WTC11 (cell line): ENCODE measurements at regions not wholly inside any gene's neighbourhood (a gene's known extent, or its start where the extent isn't known, plus 50 kb on each side); places are given as distances from the start of the nearest gene placed in this dataset.

Source experiments
- ATAC-seq: fragments of 200-7000 bp; cut with Tn5 transposase; 2 replicates; pipeline ENCODE4 v1.10.0; 2021; ENCODE audit warnings: mild to moderate bottlenecking, moderate library complexity
- CTCF ChIA-PET: fragments of 300-600 bp; sonication (Branson Sonifier 250); formaldehyde crosslinking; loops from one replicate; lab custom pipeline; 2021; ENCODE audit warnings: antibody characterized with exemption; lab: Charles Lee
- POLR2A ChIA-PET: fragments of 350-600 bp; sonication (Branson Sonifier 250); formaldehyde crosslinking; loops from one replicate; lab custom pipeline; 2021; ENCODE audit warnings: antibody characterized with exemption; lab: Charles Lee
- DNase-seq: peaks from one replicate; pipeline ENCODE4 v3.0.0; 2021; ENCODE audit warnings: low spot score
- H3K27ac Mint-ChIP-seq: 2 replicates; pipeline ENCODE4 v1.8.0; 2021; ENCODE audit warnings: mixed read lengths
- H3K27me3 Mint-ChIP-seq: 2 replicates; pipeline ENCODE4 v1.8.0; 2021; ENCODE audit warnings: low read depth, mild to moderate bottlenecking, moderate library complexity, mixed read lengths
- H3K36me3 Mint-ChIP-seq: 2 replicates; pipeline ENCODE4 v1.8.0; 2021; ENCODE audit warnings: mixed read lengths
- H3K4me1 Mint-ChIP-seq: 2 replicates; pipeline ENCODE4 v1.8.0; 2022; ENCODE audit warnings: mixed read lengths
- H3K4me3 Mint-ChIP-seq: 2 replicates; pipeline ENCODE4 v1.8.0; 2021; ENCODE audit warnings: mild to moderate bottlenecking, moderate library complexity, mixed read lengths
- H3K9me3 Mint-ChIP-seq: 2 replicates; pipeline ENCODE4 v1.8.0; 2021; ENCODE audit warnings: mixed read lengths
- AR ChIP-seq: fragments of 250-450 bp; sonication (Bioruptor Pico); IDR thresholded peaks from 2 replicates; pipeline ENCODE4 v1.9.0; 2021; ENCODE audit warnings: mild to moderate bottlenecking
- ELF4 ChIP-seq: sonication (generic); formaldehyde crosslinking; IDR thresholded peaks from 2 replicates; pipeline ENCODE4 v1.8.1; 2022; ENCODE audit warnings: low read depth, mild to moderate bottlenecking, moderate library complexity, missing genetic modification reagents
- FOXP1 ChIP-seq: sonication (generic); formaldehyde crosslinking; IDR thresholded peaks from 2 replicates; pipeline ENCODE4 v1.8.0; 2022; ENCODE audit warnings: missing genetic modification reagents, mild to moderate bottlenecking, moderate library complexity, borderline replicate concordance
- GRHL2 ChIP-seq: fragments of 250-450 bp; sonication (Bioruptor Pico); IDR thresholded peaks from 2 replicates; pipeline ENCODE4 v1.8.0; 2022; ENCODE audit warnings: mild to moderate bottlenecking, moderate library complexity; ENCODE audit not compliant: insufficient replicate concordance, severe bottlenecking
- HMGA2 ChIP-seq: fragments of 250-450 bp; sonication (Bioruptor Pico); IDR thresholded peaks from 2 replicates; pipeline ENCODE4 v1.4.0; 2021; ENCODE audit warnings: mild to moderate bottlenecking, moderate library complexity
- HMGXB4 ChIP-seq: sonication (generic); formaldehyde crosslinking; IDR thresholded peaks from 2 replicates; pipeline ENCODE4 v1.8.1; 2023; ENCODE audit warnings: mild to moderate bottlenecking, moderate library complexity, missing genetic modification reagents
- MXD4 ChIP-seq: fragments of 250-450 bp; sonication (Bioruptor Pico); IDR thresholded peaks from 2 replicates; pipeline ENCODE4 v1.8.0; 2021; ENCODE audit warnings: mild to moderate bottlenecking, moderate library complexity, borderline replicate concordance
- NFE2L1 ChIP-seq: sonication (generic); formaldehyde crosslinking; IDR thresholded peaks from 2 replicates; pipeline ENCODE4 v1.8.1; 2023; ENCODE audit warnings: missing genetic modification reagents
- NFYB ChIP-seq: sonication (generic); formaldehyde crosslinking; conservative IDR thresholded peaks from 2 replicates; pipeline ENCODE4 v1.8.0; 2022; ENCODE audit warnings: low read depth, missing genetic modification reagents
- NR3C1 ChIP-seq: sonication (generic); formaldehyde crosslinking; conservative IDR thresholded peaks from 2 replicates; pipeline ENCODE4 v1.8.1; 2023; ENCODE audit warnings: low read depth, mild to moderate bottlenecking, missing genetic modification reagents
- PRRX2 ChIP-seq: fragments of 250-450 bp; sonication (Bioruptor Pico); IDR thresholded peaks from 2 replicates; pipeline ENCODE4 v1.8.0; 2021; ENCODE audit warnings: mild to moderate bottlenecking
- SMAD3 ChIP-seq: sonication (generic); formaldehyde crosslinking; IDR thresholded peaks from 2 replicates; pipeline ENCODE4 v1.8.0; 2022; ENCODE audit warnings: missing genetic modification reagents, mild to moderate bottlenecking, borderline replicate concordance
- SMAD4 ChIP-seq: sonication (generic); formaldehyde crosslinking; IDR thresholded peaks from 2 replicates; pipeline ENCODE4 v1.8.0; 2022; ENCODE audit warnings: mild to moderate bottlenecking, missing genetic modification reagents
- USF1 ChIP-seq: sonication (generic); formaldehyde crosslinking; IDR thresholded peaks from 2 replicates; pipeline ENCODE4 v1.8.0; 2022; ENCODE audit warnings: mild to moderate bottlenecking, missing genetic modification reagents
- ZBTB21 ChIP-seq: sonication (generic); formaldehyde crosslinking; IDR thresholded peaks from 2 replicates; pipeline ENCODE4 v1.8.1; 2023; ENCODE audit warnings: mild to moderate bottlenecking, missing genetic modification reagents, borderline replicate concordance
- ZNF138 ChIP-seq: sonication (generic); formaldehyde crosslinking; conservative IDR thresholded peaks from 2 replicates; pipeline ENCODE4 v1.8.1; 2022; ENCODE audit warnings: mild to moderate bottlenecking, moderate library complexity, missing genetic modification reagents
- ZNF416 ChIP-seq: fragments of 250-450 bp; sonication (Bioruptor Pico); IDR thresholded peaks from 2 replicates; pipeline ENCODE4 v1.9.0; 2021; ENCODE audit warnings: mild to moderate bottlenecking, inconsistent platforms
- ZNF671 ChIP-seq: fragments of 250-450 bp; sonication (Bioruptor Pico); IDR thresholded peaks from 2 replicates; pipeline ENCODE4 v1.8.0; 2021; ENCODE audit warnings: mild to moderate bottlenecking
- TF ChIP-seq, protein P1 (sequence below): fragments of 250-450 bp; sonication (Bioruptor Pico); IDR thresholded peaks from 2 replicates; pipeline ENCODE4 v1.9.0; 2021; ENCODE audit warnings: mild to moderate bottlenecking
- TF ChIP-seq, protein P2 (sequence below): fragments of 250-450 bp; sonication (Bioruptor Pico); IDR thresholded peaks from 2 replicates; pipeline ENCODE4 v1.9.0; 2021; ENCODE audit warnings: moderate library complexity, mild to moderate bottlenecking, inconsistent platforms, borderline replicate concordance

DNA sequence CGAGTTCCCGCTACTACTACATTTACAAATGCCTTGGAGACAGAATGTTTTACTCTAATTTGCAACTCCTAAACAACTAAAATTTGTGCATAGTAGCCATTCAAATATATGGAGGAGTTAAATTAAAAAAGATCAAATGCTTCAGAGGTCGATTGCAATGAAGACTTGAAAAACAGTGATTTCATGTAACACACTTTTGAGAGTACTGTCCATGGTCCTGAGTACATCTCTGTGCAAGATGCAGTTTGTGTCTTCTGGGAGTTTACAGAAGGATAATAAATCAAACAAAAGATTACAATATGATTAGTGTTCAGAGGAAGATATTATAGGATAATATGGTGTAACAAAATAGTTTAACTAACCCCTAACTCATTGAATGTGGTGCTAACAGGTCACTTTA is 894.7 kb downstream of the TMEM182 start (continued):
- TF ChIP-seq GRHL2 (CRISPR knock-in tag) (no peak), PRRX2 (no peak), NFYB (CRISPR knock-in tag) (no peak), MXD4 (CRISPR knock-in tag) (no peak), ZNF416 (no peak), HMGXB4 (CRISPR knock-in tag) (no peak), ELF4 (no peak), AR (CRISPR knock-in tag) (no peak), NR3C1 (no peak), HMGA2 (CRISPR knock-in tag) (no peak), FOXP1 (CRISPR knock-in tag) (no peak), ZBTB21 (CRISPR knock-in tag) (no peak), USF1 (no peak)
- TF ChIP-seq, protein P1, sequence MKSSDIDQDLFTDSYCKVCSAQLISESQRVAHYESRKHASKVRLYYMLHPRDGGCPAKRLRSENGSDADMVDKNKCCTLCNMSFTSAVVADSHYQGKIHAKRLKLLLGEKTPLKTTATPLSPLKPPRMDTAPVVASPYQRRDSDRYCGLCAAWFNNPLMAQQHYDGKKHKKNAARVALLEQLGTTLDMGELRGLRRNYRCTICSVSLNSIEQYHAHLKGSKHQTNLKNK: no peak
- TF ChIP-seq, protein P2, sequence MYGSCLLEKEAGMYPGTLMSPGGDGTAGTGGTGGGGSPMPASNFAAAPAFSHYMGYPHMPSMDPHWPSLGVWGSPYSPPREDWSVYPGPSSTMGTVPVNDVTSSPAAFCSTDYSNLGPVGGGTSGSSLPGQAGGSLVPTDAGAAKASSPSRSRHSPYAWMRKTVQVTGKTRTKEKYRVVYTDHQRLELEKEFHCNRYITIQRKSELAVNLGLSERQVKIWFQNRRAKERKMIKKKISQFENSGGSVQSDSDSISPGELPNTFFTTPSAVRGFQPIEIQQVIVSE: no peak
- TF ChIP-seq, all 79 proteins: peak for 0

DNA sequence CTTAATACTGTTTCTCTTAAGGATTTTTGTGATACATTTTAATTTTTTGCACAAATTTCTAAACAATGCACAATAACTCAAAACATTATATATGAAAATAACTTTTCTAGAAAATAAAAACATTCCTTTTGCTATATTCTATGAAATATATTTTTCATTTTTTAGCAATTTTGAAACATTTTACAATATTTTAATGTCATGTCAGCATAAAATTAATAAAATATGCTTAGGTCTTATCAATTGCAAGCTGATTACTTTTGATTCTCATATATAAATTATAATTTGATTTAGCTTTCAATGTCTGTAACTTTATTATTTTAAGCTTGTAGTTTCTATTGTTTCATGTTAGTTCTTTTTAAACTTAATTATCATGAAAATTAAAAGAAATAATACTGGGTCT is 898.7 kb downstream of the TMEM182 start:
- Mint-ChIP-seq H3K4me1 (peaks cover 13% of the 10 kb centered on the region), H3K4me3 (no peak overlapping the region), H3K27ac (no peak overlapping the region), H3K27me3 (no peaks in the 10 kb centered on the region), H3K9me3 (peaks cover 6% of the 10 kb centered on the region), H3K36me3 (no peaks in the 10 kb centered on the region)
- TF ChIP-seq NFE2L1 (CRISPR knock-in tag) (no peak), SMAD4 (CRISPR knock-in tag) (no peak), SMAD3 (CRISPR knock-in tag) (no peak), PRRX2 (no peak), ZNF416 (no peak), NFYB (CRISPR knock-in tag) (no peak), ZNF138 (CRISPR knock-in tag) (no peak)
- TF ChIP-seq, protein P1: no peak
- ATAC-seq (no peak), DNase-seq (no peak)
- ChIA-PET POLR2A (no interaction called here), CTCF (no interaction called here)

DNA sequence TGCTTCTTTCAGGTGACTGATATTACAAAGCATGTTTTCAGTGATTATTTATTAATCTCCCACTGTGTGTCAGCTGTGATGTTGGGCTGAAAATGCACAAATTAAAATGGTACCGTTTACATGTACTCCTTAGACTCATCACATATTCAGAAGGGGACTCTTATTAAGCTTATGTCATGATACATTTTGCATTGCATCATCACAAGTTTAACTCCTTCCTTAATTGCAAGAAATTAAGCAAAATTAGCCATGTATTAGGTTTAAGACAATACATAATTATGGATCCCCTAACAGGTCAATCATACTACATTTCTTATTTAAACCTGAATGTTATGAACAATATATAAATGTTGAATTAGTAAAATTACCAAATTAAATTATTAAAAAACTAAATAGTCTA is 899.1 kb downstream of the TMEM182 start:
- TF ChIP-seq ZNF671 (CRISPR knock-in tag): no peak
- no peak for TF ChIP-seq NFE2L1 (CRISPR knock-in tag)
- TF ChIP-seq, all 79 proteins: peak for 0

More for the DNA sequence above, 899.1 kb downstream of the TMEM182 start:
- Mint-ChIP-seq H3K4me3 (no peak overlapping the region), H3K9me3 (peaks cover 6% of the 10 kb centered on the region), H3K27ac (no peak overlapping the region), H3K36me3 (no peaks in the 10 kb centered on the region), H3K27me3 (no peaks in the 10 kb centered on the region), H3K4me1 (peaks cover 13% of the 10 kb centered on the region)
- ChIA-PET CTCF (no interaction called here), POLR2A (no interaction called here)
- ATAC-seq: no peak
- no peak for DNase-seq
